WI38 (cell line): ENCODE measurements at regions not wholly inside any gene's neighbourhood (a gene's known extent, or its start where the extent isn't known, plus 50 kb on each side); places are given as distances from the start of the nearest gene placed in this dataset.

Experiments used
- H3K4me3 ChIP-seq: 2 replicates; pipeline ENCODE4 v1.5.1; 2011; ENCODE audit warnings: low read depth, mild to moderate bottlenecking, control low read depth, low read length
- TF ChIP-seq, protein P1 (sequence below): IDR thresholded peaks from 2 replicates; pipeline ENCODE4 v1.5.1; 2012; ENCODE audit warnings: low read depth, mild to moderate bottlenecking, control low read depth, low read length

- TF ChIP-seq, protein P1, sequence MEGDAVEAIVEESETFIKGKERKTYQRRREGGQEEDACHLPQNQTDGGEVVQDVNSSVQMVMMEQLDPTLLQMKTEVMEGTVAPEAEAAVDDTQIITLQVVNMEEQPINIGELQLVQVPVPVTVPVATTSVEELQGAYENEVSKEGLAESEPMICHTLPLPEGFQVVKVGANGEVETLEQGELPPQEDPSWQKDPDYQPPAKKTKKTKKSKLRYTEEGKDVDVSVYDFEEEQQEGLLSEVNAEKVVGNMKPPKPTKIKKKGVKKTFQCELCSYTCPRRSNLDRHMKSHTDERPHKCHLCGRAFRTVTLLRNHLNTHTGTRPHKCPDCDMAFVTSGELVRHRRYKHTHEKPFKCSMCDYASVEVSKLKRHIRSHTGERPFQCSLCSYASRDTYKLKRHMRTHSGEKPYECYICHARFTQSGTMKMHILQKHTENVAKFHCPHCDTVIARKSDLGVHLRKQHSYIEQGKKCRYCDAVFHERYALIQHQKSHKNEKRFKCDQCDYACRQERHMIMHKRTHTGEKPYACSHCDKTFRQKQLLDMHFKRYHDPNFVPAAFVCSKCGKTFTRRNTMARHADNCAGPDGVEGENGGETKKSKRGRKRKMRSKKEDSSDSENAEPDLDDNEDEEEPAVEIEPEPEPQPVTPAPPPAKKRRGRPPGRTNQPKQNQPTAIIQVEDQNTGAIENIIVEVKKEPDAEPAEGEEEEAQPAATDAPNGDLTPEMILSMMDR = no peak
- no peak overlapping the region for H3K4me3 ChIP-seq
Observed at GRCh38 chr12:126390969-126391566, 1325.8 kb downstream of the AACS start.

DNA sequence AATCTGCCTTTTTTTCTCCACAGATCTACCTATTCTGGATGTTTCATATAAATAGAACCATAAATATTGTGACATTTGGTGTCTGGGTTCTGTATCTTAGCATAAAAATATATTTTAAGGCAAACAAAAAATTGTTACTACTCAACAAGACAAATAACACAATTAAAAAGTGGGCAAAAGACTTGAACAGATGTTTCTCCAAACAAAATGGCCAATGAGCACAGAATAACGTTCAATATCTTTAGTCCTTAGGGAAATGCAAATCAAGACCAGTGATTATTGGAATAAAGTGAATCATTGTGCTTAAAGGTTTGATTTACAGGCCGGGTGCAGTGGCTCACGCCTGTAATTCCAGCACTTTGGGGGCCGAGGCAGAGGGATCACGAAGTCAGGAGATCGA, 1331.3 kb downstream of the AACS start:
- H3K4me3 ChIP-seq = no peak overlapping the region
- TF ChIP-seq, protein P1 = no peak

- no peak overlapping the region for H3K4me3 ChIP-seq
- TF ChIP-seq, protein P1 = no peak
Observed at GRCh38 chr12:126397071-126397581, 1331.9 kb downstream of the AACS start.

DNA sequence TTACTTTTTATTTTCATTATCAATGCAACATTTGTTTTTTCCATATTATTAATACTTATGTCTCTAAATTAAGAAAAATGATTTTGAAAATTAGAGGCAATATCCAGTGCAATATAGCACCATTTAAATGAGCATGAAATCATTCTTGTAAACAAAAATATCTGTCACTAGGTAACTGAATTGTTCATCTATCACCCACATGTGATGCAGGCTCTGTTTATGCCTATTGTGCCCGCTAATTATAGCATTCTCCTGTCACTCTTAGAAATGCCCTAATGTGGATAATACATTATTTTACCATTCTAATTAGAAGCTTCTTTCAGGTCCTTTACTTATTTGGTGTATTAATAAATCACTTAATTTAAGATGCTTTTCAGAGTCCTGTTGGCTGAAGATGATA, 1332.4 kb downstream of the AACS start:
- TF ChIP-seq, protein P1 = no peak
- no peak overlapping the region for H3K4me3 ChIP-seq

GRCh38 chr12:126400831-126401230, 1335.6 kb downstream of the AACS start:
- no peak overlapping the region for H3K4me3 ChIP-seq
- TF ChIP-seq, protein P1 = no peak

DNA sequence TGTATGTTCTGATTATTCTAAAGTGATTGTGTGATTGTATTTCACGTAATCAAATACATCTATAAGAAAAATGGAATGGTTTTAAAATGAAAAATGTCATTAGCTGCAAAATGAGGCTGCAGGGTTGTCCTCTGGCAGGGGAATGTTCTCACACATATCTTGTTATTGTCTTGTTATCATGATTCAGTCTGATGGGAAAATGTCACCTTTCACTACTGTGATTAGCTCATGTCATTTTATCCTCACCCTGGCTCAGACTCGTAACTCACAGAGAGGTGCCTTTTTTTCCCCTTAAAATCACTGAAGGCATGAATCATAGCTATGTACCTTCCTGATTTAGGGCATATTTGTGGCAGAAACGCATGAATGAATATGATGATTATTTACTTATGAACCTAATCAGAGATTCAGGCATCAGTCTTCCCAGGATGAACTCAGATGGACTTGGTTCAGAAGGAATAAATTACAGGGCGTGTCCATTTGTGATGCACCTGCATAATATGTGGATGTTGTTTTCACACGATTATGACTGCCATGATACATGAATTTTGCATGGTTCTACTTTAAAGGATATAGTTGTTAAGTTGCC, 1339.2 kb downstream of the AACS start:
- TF ChIP-seq, protein P1 = no peak
- H3K4me3 ChIP-seq = no peak overlapping the region

DNA sequence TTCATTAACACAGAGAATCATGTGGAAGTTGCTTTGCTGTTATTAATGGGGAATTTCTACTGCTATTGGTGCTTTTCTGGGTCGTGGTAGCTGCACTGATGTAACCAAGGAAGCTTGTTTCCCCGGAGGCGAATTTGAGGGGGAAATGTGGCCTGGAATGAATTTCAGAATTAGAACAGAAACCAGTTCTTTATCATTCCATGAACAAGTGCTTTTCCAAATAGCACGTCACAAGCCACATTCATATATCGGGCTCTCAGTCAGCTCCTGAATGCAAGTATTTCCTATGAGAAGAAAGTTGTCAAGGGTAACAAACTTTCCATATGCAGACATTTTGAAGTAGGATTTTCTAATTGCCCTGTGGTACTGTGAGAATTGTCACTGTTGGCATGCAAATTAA, 1353.2 kb downstream of the AACS start:
- no peak overlapping the region for H3K4me3 ChIP-seq
- TF ChIP-seq, protein P1 = no peak
